Testis (tissue), 2 donors: ENCODE measurements at regions not wholly inside any gene's neighbourhood (a gene's known extent, or its start where the extent isn't known, plus 50 kb on each side); places are given as distances from the start of the nearest gene placed in this dataset.

Experiments used
- DNase-seq: peaks from one replicate; pipeline ENCODE4 v3.0.0-alpha.2; 2019
- H3K27ac ChIP-seq, 2 donors: fragments of 200-600 bp; sonication (generic); one replicate each; pipeline ENCODE4 v1.5.1; 2019
- H3K27me3 ChIP-seq: fragments of 200-600 bp; sonication (generic); one replicate; pipeline ENCODE4 v1.5.1; 2019
- H3K36me3 ChIP-seq: fragments of 200-600 bp; sonication (generic); one replicate; pipeline ENCODE4 v1.5.1; 2017; ENCODE audit warnings: low read depth; ENCODE audit errors: missing control alignments
- H3K4me1 ChIP-seq: fragments of 200-600 bp; sonication (generic); one replicate; pipeline ENCODE4 v1.5.1; 2019
- H3K4me3 ChIP-seq, 2 donors: fragments of 200-600 bp; sonication (generic); one replicate each; pipeline ENCODE4 v1.5.1; 2017 to 2019
- H3K9me3 ChIP-seq: fragments of 200-600 bp; sonication (generic); one replicate; pipeline ENCODE4 v1.5.1; 2017
- POLR2A ChIP-seq: fragments of 450-650 bp; IDR thresholded peaks from one replicate; pipeline ENCODE4 v1.6.1; 2017; ENCODE audit warnings: antibody characterized with exemption, mild to moderate bottlenecking, moderate library complexity
- WGBS, 2 donors: methylation state at CpG; one replicate each; pipeline ENCODE4 v1.1.5; 2018; 5-methylcytosine and 5-hydroxymethylcytosine counted together
- intact Hi-C: fragments of 100-400 bp; cut with DNase I; formaldehyde crosslinking; loops from one replicate; pipeline ENCODE4 v1.15.1; 2023; ENCODE audit warnings: low total_unique reads
- TF ChIP-seq, protein P1 (sequence below), 3 experiments: fragments of 450-650 bp in 2 of 3; fragments of 200-600 bp in 1 of 3; sonication (generic) in 1 of 3; IDR thresholded peaks; one replicate each; pipeline ENCODE4 v1.5.1; 2016 to 2019; ENCODE audit warnings: antibody characterized with exemption in 3 of 3, mild to moderate bottlenecking in 2 of 3, moderate library complexity in 1 of 3

GRCh38 chr5:104755806-104756205, 1193.2 kb upstream of the NUDT12 start:
- TF ChIP-seq, protein P1, sequence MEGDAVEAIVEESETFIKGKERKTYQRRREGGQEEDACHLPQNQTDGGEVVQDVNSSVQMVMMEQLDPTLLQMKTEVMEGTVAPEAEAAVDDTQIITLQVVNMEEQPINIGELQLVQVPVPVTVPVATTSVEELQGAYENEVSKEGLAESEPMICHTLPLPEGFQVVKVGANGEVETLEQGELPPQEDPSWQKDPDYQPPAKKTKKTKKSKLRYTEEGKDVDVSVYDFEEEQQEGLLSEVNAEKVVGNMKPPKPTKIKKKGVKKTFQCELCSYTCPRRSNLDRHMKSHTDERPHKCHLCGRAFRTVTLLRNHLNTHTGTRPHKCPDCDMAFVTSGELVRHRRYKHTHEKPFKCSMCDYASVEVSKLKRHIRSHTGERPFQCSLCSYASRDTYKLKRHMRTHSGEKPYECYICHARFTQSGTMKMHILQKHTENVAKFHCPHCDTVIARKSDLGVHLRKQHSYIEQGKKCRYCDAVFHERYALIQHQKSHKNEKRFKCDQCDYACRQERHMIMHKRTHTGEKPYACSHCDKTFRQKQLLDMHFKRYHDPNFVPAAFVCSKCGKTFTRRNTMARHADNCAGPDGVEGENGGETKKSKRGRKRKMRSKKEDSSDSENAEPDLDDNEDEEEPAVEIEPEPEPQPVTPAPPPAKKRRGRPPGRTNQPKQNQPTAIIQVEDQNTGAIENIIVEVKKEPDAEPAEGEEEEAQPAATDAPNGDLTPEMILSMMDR (IDR thresholded peaks at IDR 0.05), result no peak
- TF ChIP-seq POLR2A, result no peak
- intact Hi-C loops, result no loop called here
- Histone ChIP-seq H3K9me3 (no peaks in the 10 kb centered on the region), H3K4me1 (no peaks in the 10 kb centered on the region), H3K4me3 (no peak overlapping the region), H3K27ac (no peak overlapping the region), H3K36me3 (no peaks in the 10 kb centered on the region), H3K27me3 (no peaks in the 10 kb centered on the region)
- 90 to 97% methylated on average over 2 of the region's 2 CpGs for WGBS, 2 donors
- DNase-seq, result no peak

DNA sequence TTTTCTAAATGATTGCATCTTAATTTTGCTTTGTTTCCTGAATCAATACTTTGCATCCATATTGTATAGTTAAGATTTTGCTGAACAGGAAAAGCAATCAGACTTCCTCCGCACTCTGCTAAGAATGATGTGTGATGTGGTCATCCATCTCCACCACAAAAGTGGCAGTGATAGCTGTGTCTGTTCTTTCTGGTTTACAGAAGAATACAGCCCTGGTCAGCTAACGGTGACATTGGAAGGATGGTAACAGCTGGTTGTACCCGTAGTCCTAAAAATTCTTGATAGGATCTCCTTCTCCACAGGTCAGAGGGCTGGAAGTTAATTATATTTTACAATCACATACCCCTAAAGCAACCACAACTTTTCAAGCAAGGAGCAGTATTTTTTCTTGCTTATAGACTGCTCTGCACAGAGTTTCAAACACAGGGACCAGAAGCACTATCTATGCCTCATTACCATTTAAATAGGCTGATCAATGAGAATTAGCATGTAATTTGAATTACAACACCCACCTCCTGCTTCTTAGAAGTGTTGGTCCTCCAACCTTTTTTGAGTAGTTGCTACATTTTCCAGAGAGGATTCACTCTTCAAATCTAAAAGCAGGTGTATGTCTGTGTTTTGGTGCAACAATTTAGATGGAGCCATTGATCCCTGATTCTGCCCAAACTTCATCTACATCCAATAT, 1191.9 kb upstream of the NUDT12 start:
- no peaks in the 10 kb centered on the region for H3K4me1 ChIP-seq
- no peaks in the 10 kb centered on the region for H3K27me3 ChIP-seq
- TF ChIP-seq, protein P1 (IDR thresholded peaks at IDR 0.05), result no peak
- TF ChIP-seq POLR2A, result no peak
- intact Hi-C loops, result no loop called here
- no peak for DNase-seq
- H3K27ac ChIP-seq, result no peak overlapping the region
- no peaks in the 10 kb centered on the region for H3K9me3 ChIP-seq
- 87 to 89% methylated on average over 3 of the region's 3 CpGs for WGBS, 2 donors
- no peak overlapping the region for H3K4me3 ChIP-seq
- H3K36me3 ChIP-seq, result no peaks in the 10 kb centered on the region

GRCh38 chr5:104751969-104752368, 1189.4 kb upstream of the NUDT12 start:
- H3K27me3 ChIP-seq, result no peaks in the 10 kb centered on the region
- no peaks in the 10 kb centered on the region for H3K36me3 ChIP-seq
- H3K27ac ChIP-seq, result no peak overlapping the region
- WGBS, 2 donors, result 80 to 85% methylated on average over 1 of the region's 1 CpG
- no peaks in the 10 kb centered on the region for H3K4me1 ChIP-seq
- no peak overlapping the region for H3K4me3 ChIP-seq
- no peaks in the 10 kb centered on the region for H3K9me3 ChIP-seq
- no peak for DNase-seq
- no peak for TF ChIP-seq POLR2A
- TF ChIP-seq, protein P1 (IDR thresholded peaks at IDR 0.05), result no peak
- intact Hi-C loops, result no loop called here

GRCh38 chr5:104739905-104740304, 1177.3 kb upstream of the NUDT12 start:
- TF ChIP-seq, protein P1 (IDR thresholded peaks at IDR 0.05), result no peak
- Histone ChIP-seq H3K36me3 (no peaks in the 10 kb centered on the region), H3K27me3 (no peaks in the 10 kb centered on the region), H3K4me3 (no peak overlapping the region), H3K4me1 (no peaks in the 10 kb centered on the region), H3K9me3 (no peaks in the 10 kb centered on the region), H3K27ac (no peak overlapping the region)
- DNase-seq, result no peak
- 71 to 78% methylated on average over 3 of the region's 3 CpGs for WGBS, 2 donors
- intact Hi-C loops, result no loop called here

DNA sequence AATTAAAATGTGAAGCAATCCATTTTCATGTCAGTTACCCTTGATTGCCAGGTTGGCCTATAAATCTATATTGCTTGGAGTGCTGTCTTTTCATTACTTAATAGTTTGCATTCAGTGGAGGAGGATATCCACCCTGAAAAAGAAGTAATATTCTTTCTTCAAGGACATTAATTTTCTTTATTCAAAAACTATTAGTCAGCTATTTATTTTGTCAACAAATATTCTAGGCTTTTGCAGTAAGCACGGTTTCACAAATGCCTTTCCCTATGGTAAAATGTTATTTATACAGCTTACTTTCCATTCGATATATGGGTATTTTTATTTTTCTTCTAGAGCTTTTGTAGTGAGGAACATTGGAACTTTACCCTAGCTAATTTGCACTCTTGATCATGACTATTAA, 1176.9 kb upstream of the NUDT12 start:
- intact Hi-C loops, result no loop called here
- Histone ChIP-seq H3K4me3 (no peak overlapping the region), H3K36me3 (no peaks in the 10 kb centered on the region), H3K4me1 (no peaks in the 10 kb centered on the region), H3K9me3 (no peaks in the 10 kb centered on the region), H3K27ac (no peak overlapping the region), H3K27me3 (no peaks in the 10 kb centered on the region)
- WGBS, 2 donors, result 81 to 86% methylated on average over 2 of the region's 2 CpGs
- TF ChIP-seq, protein P1 (IDR thresholded peaks at IDR 0.05), result no peak
- no peak for TF ChIP-seq POLR2A
- DNase-seq, result no peak
